GM12878 (cell line): ENCODE measurements at regions not wholly inside any gene's neighbourhood (a gene's known extent, or its start where the extent isn't known, plus 50 kb on each side); places are given as distances from the start of the nearest gene placed in this dataset.

Source experiments
- ATAC-seq: fragments of 200-7000 bp; cut with Tn5 transposase; 3 replicates; pipeline ENCODE4 v1.9.1; 2020; ENCODE audit warnings: mild to moderate bottlenecking, moderate library complexity
- BruUV-seq: library from RNA; stranded (reverse); fragments of 400-500 nt; replicated peaks from 2 replicates; lab custom pipeline; 2021; lab: Mats Ljungman, UMichigan
- CTCF ChIA-PET: fragments of 300-600 bp; sonication (Branson Sonifier 250); formaldehyde crosslinking; extraction: SDS; loops from one replicate; lab custom pipeline; 2021; ENCODE audit warnings: inconsistent platforms; lab: Yijun Ruan, JAX
- POLR2A ChIA-PET: fragments of 350-600 bp; formaldehyde crosslinking; extraction: SDS; loops from one replicate; lab custom pipeline; 2021; ENCODE audit warnings: inconsistent platforms; lab: Charles Lee
- RAD21 ChIA-PET: fragments of 300-600 bp; sonication (Branson Sonifier 250); formaldehyde crosslinking; loops from one replicate; lab custom pipeline; 2023; ENCODE audit warnings: antibody characterized with exemption; ENCODE audit not compliant: unreplicated experiment; lab: Charles Lee
- SMC1A ChIA-PET: fragments of 300-600 bp; sonication (Branson Sonifier 250); formaldehyde crosslinking; loops from one replicate; lab custom pipeline; 2023; ENCODE audit not compliant: unreplicated experiment, uncharacterized antibody; lab: Charles Lee
- DNase-seq: peaks from one replicate; pipeline ENCODE4 v3.0.0-alpha.2; 2011; ENCODE audit warnings: low read depth, low spot score
- FAIRE-seq: peaks from 3 replicates; lab custom pipeline; 2011; peaks lifted over from hg19 to GRCh38; lab: Jason Lieb, UNC
- H2AFZ ChIP-seq: 2 replicates; pipeline ENCODE4 v1.6.0; 2011; ENCODE audit warnings: low read depth, low read length, control low read depth; ENCODE audit not compliant: control insufficient read depth
- H3K27ac ChIP-seq: 2 replicates; pipeline ENCODE4 v1.5.1; 2011; ENCODE audit warnings: control low read depth; ENCODE audit not compliant: control insufficient read depth, insufficient read depth
- H3K27me3 ChIP-seq, 2 experiments: replicated peaks in 1 of 2; 2 replicates each; pipeline versions ENCODE4 v1.6.0 to v1.6.1; 2011; ENCODE audit warnings: low read length in 1 of 2; ENCODE audit not compliant: control insufficient read depth in 2 of 2, insufficient read depth in 2 of 2
- H3K36me3 ChIP-seq, 2 experiments: 2 replicates each; pipeline ENCODE4 v1.5.1; 2011; ENCODE audit warnings: low read length in 1 of 2; ENCODE audit not compliant: control insufficient read depth in 2 of 2, insufficient read depth in 2 of 2
- H3K4me1 ChIP-seq: 2 replicates; pipeline ENCODE4 v1.6.1; 2011; ENCODE audit warnings: mild to moderate bottlenecking, low read length, moderate library complexity, mixed read lengths; ENCODE audit not compliant: control insufficient read depth, insufficient read depth
- H3K4me2 ChIP-seq: 2 replicates; pipeline ENCODE4 v1.6.0; 2011; ENCODE audit warnings: control low read depth; ENCODE audit not compliant: control insufficient read depth, insufficient read depth
- H3K4me3 ChIP-seq: fragments of 200-600 bp; sonication (generic); 2 replicates; pipeline ENCODE4 v1.5.1; 2016
- H3K79me2 ChIP-seq: 2 replicates; pipeline ENCODE4 v1.6.0; 2011; ENCODE audit warnings: low read length; ENCODE audit not compliant: control insufficient read depth, insufficient read depth
- H3K9ac ChIP-seq: 2 replicates; pipeline ENCODE4 v1.8.0; 2011; ENCODE audit warnings: low read length, control low read depth, mixed read lengths; ENCODE audit not compliant: control insufficient read depth, insufficient read depth
- H3K9me3 ChIP-seq: replicated peaks from 3 replicates; pipeline ENCODE4 v1.5.1; 2011; ENCODE audit warnings: mild to moderate bottlenecking, low read length; ENCODE audit not compliant: control insufficient read depth, insufficient read depth
- H4K20me1 ChIP-seq: 2 replicates; pipeline ENCODE4 v1.6.0; 2011; ENCODE audit not compliant: control insufficient read depth, insufficient read depth
- BCLAF1 ChIP-seq: fragments of 450-650 bp; IDR thresholded peaks from 2 replicates; pipeline ENCODE4 v1.6.1; 2017; ENCODE audit warnings: antibody characterized with exemption, mild to moderate bottlenecking, moderate library complexity
- CBFB ChIP-seq: IDR thresholded peaks from 2 replicates; pipeline ENCODE4 v1.6.1; 2016; ENCODE audit warnings: antibody characterized with exemption, low read depth
- CEBPB ChIP-seq, 2 experiments: fragments of 150-350 bp in 1 of 2; IDR thresholded peaks; 2 replicates each; pipeline ENCODE4 v1.6.1; 2012 to 2014; ENCODE audit warnings: low read depth in 2 of 2, low read length in 2 of 2, borderline replicate concordance in 1 of 2, inconsistent platforms in 1 of 2
- FOXK2 ChIP-seq: fragments of 450-650 bp; IDR thresholded peaks from 2 replicates; pipeline ENCODE4 v1.6.1; 2017; ENCODE audit warnings: mild to moderate bottlenecking, moderate library complexity
- IKZF2 ChIP-seq, 2 experiments: fragments of 450-650 bp; IDR thresholded peaks; 2 replicates each; pipeline ENCODE4 v1.6.1; 2017; ENCODE audit warnings: mild to moderate bottlenecking in 2 of 2, moderate library complexity in 2 of 2
- NFYB ChIP-seq: IDR thresholded peaks from 2 replicates; pipeline ENCODE4 v1.6.1; 2011; ENCODE audit warnings: low read depth, mild to moderate bottlenecking, low read length, improper control_type of control experiment, moderate library complexity; ENCODE audit not compliant: insufficient read depth
- SRF ChIP-seq, 2 experiments: IDR thresholded peaks; 2 replicates each; pipeline ENCODE4 v1.6.1; 2011; ENCODE audit warnings: low read depth in 2 of 2, low read length in 2 of 2, mild to moderate bottlenecking in 1 of 2, moderate library complexity in 1 of 2
- ZBTB33 ChIP-seq: fragments of 450-650 bp; IDR thresholded peaks from 2 replicates; pipeline ENCODE4 v1.6.1; 2017; ENCODE audit warnings: mild to moderate bottlenecking
- ZNF217 ChIP-seq: fragments of 450-650 bp; IDR thresholded peaks from 2 replicates; pipeline ENCODE4 v1.6.1; 2017; ENCODE audit warnings: antibody characterized with exemption, mild to moderate bottlenecking
- ZZZ3 ChIP-seq: IDR thresholded peaks from 2 replicates; pipeline ENCODE4 v1.6.1; 2011; ENCODE audit warnings: low read depth; ENCODE audit not compliant: control insufficient read depth, insufficient read length
- WGBS: methylation state at CpG from one replicate; pipeline ENCODE4 v1.1.6; 2016; ENCODE audit warnings: low lambda C conversion rate; ENCODE audit not compliant: insufficient replicate concordance, insufficient coverage; ENCODE audit errors: missing lambda C conversion rate; 5-methylcytosine and 5-hydroxymethylcytosine counted together
- in situ Hi-C: fragments of 300-500 bp; cut with MboI; formaldehyde crosslinking; loops from 9 replicates; pipeline ENCODE4 v1.14.3; 2018; ENCODE audit warnings: mixed read lengths
- intact Hi-C: fragments of 100-400 bp; cut with micrococcal nuclease; formaldehyde crosslinking; loops from one replicate; pipeline ENCODE4 v1.14.2; 2022; ENCODE audit not compliant: unreplicated experiment
- TF ChIP-seq, protein P1 (sequence below): IDR thresholded peaks from 2 replicates; pipeline ENCODE4 v1.6.1; 2011; ENCODE audit warnings: low read depth, low read length, improper control_type of control experiment, borderline replicate concordance
- TF ChIP-seq, protein P2 (sequence below): fragments of 450-650 bp; formaldehyde crosslinking; IDR thresholded peaks from 2 replicates; pipeline ENCODE4 v1.4.0; 2020; ENCODE audit warnings: mild to moderate bottlenecking, moderate library complexity

DNA sequence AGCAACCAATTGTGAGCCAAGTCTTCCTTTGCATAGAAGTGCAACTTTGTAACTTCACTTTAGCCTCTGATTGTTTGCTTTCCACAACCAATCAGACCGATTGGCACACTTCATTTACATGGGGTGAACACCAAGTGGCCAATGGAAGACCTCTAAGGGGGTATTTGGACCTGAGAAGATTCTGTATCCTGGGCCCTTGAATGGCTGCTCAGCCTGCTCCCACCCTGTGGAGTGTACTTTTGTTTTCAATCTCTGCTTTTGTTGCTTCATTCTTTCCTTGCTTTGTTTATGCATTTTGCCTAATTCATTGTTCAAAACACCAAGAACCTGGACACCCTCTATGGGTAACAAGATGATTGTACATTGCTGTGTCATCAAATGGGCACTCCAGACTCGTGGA is 385.7 kb upstream of the NRP1 start (continued):
- TF ChIP-seq, protein P1, sequence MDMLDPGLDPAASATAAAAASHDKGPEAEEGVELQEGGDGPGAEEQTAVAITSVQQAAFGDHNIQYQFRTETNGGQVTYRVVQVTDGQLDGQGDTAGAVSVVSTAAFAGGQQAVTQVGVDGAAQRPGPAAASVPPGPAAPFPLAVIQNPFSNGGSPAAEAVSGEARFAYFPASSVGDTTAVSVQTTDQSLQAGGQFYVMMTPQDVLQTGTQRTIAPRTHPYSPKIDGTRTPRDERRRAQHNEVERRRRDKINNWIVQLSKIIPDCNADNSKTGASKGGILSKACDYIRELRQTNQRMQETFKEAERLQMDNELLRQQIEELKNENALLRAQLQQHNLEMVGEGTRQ = no peak
- TF ChIP-seq CEBPB (IDR thresholded peaks at IDR 0.05; ENCODE audit: borderline replicate concordance in 1 of 2, low read depth in 2 of 2, low read length in 2 of 2) (no peak), ZZZ3 (no peak), BCLAF1 (no peak)

DNA sequence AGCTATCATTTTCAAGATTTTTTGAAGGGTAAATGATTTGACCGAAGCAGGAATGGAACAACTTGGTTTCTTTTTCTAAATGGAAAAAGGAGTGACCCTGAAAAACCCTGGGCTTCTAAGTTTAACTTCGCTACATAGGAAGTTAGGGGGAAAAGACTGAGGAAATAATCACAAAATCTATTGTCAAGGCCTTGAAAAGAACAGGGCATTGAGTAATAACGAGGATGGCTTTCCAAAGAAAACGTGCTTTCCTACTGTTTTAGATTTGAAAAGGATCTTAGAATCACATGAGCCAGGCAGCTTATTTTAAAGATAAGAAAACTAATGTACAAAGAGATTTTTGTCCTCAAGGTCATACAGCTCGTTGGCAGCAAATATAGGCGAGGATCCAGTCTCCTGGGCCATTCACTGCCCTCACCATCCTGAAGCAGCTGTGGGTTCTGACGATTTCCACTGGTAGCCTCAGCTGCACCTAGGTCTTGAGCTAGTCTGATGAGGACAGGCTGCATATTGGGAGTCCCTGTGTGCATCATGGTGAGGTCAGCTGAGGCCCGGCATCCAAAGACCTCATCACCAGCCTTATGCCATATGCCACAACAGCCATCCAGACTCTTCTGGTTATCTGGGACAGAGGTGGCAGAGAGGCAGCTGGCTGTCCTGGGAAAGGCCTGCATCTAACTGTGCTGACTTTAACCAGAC is 384.7 kb upstream of the NRP1 start:
- RAD21 ChIA-PET = interaction anchor here (0.9 kb wide), 1 partner anchor 58 kb away, joined by 3 read pairs; no protein-coding TSS in a partner anchor
- ATAC-seq (no peak), FAIRE-seq (no peak), DNase-seq (no peak)
- POLR2A ChIA-PET = interaction anchor here (0.5 to 0.8 kb wide), 2 partner anchors 73 to 193 kb away, joined by 3 to 5 read pairs; no protein-coding TSS in a partner anchor
- Histone ChIP-seq H3K27ac (no peak overlapping the region), H3K4me2 (no peak overlapping the region), H3K4me3 (no peak overlapping the region), H3K9me3 (no peaks in the 10 kb centered on the region), H3K9ac (no peak overlapping the region), H3K27me3 (no peaks in the 10 kb centered on the region), H4K20me1 (no peaks in the 10 kb centered on the region), H2AFZ (no peak overlapping the region), H3K36me3 (no peaks in the 10 kb centered on the region), H3K4me1 (no peaks in the 10 kb centered on the region), H3K79me2 (no peaks in the 10 kb centered on the region)
- CTCF ChIA-PET = interaction anchor here (1.3 kb wide), 1 partner anchor 8 kb away, joined by 4 read pairs; no protein-coding TSS in a partner anchor
- in situ Hi-C loops (no loop called here), intact Hi-C loops (no loop called here)
- 19% methylated on average over 8 of the region's 8 CpGs for WGBS
- BruUV-seq = no TSS peak
- SMC1A ChIA-PET = interaction anchor here (1.0 to 4.1 kb wide), 6 partner anchors 8 to 39 kb away, joined by 3 to 17 read pairs (median 4); no protein-coding TSS in a partner anchor
- no peak for TF ChIP-seq IKZF2 (IDR thresholded peaks at IDR 0.05)
- no peak for TF ChIP-seq ZBTB33
- TF ChIP-seq FOXK2 = no peak
- TF ChIP-seq, protein P2, sequence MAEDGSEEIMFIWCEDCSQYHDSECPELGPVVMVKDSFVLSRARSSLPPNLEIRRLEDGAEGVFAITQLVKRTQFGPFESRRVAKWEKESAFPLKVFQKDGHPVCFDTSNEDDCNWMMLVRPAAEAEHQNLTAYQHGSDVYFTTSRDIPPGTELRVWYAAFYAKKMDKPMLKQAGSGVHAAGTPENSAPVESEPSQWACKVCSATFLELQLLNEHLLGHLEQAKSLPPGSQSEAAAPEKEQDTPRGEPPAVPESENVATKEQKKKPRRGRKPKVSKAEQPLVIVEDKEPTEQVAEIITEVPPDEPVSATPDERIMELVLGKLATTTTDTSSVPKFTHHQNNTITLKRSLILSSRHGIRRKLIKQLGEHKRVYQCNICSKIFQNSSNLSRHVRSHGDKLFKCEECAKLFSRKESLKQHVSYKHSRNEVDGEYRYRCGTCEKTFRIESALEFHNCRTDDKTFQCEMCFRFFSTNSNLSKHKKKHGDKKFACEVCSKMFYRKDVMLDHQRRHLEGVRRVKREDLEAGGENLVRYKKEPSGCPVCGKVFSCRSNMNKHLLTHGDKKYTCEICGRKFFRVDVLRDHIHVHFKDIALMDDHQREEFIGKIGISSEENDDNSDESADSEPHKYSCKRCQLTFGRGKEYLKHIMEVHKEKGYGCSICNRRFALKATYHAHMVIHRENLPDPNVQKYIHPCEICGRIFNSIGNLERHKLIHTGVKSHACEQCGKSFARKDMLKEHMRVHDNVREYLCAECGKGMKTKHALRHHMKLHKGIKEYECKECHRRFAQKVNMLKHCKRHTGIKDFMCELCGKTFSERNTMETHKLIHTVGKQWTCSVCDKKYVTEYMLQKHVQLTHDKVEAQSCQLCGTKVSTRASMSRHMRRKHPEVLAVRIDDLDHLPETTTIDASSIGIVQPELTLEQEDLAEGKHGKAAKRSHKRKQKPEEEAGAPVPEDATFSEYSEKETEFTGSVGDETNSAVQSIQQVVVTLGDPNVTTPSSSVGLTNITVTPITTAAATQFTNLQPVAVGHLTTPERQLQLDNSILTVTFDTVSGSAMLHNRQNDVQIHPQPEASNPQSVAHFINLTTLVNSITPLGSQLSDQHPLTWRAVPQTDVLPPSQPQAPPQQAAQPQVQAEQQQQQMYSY (CRISPR knock-in tag) = no peak
- no peak for TF ChIP-seq SRF (IDR thresholded peaks at IDR 0.05; ENCODE audit: low read depth in 2 of 2, low read length in 2 of 2)
- TF ChIP-seq ZNF217 = no peak
- no peak for TF ChIP-seq CBFB
- TF ChIP-seq NFYB = no peak
